GM18520 (cell line): ENCODE measurements at regions not wholly inside any gene's neighbourhood (a gene's known extent, or its start where the extent isn't known, plus 50 kb on each side); places are given as distances from the start of the nearest gene placed in this dataset.

ENCODE experiments used
- ATAC-seq: cut with Tn5 transposase; IDR thresholded peaks from one replicate; pipeline ENCODE4 v1.9.1; 2021; ENCODE audit not compliant: unreplicated experiment

DNA sequence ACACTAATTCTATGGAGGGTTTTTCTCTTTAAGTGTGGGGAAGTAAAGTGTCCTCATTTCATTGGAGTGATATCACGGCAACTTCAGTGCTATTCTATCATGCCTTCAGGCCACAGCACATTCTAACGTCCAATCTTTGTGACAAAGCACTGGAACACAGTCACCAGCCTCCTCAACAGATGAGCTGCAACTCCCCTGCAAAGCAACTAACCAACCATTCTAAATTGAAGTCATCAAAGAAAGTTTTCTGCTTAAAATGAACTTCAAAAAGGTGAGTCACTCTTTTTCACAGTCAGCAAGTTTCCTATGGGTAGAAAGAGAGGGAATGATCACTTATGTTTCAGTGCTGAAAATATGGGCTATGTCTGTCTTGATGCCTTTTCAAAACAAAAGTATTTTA is 190.8 kb downstream of the ELAVL2 start:
- no peak for ATAC-seq

DNA sequence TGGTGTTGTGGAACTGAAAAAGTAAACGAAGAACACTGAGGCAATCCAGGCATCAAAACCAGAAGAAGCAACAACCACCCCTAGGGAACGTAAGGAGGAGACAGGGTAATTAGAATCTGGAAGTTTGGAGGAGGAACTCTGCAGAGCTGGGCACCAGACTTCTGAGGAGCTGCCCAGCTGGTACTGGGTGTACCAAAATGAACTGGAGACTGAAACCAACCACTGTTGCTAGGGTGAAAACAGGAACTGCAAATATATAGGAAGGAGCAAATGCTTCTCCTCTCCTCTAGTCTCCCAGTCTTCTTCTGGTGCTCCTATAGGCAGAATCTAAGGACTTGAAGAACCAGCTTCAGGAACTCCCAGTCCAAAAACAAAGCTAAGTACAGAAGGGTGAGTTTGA is 189.8 kb downstream of the ELAVL2 start:
- ATAC-seq = no peak

DNA sequence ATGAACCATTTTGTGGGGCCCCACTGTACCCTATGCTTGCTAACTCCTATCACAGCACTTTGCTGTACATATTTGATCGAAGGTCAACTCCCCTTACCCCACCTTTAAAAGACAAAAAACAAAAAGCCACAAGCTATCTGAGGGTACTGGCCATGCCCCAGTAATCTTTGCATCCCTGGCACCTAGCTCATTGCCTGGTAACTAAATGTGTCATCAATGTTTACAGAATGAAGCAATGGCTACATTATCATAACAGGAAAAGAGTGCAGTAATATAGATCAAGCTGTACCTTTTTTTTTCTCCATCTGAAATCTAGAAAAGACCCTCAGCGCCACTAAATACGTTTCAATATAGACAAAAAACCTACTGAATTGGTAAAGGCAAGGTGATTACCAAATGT is 188.0 kb downstream of the ELAVL2 start:
- ATAC-seq = no peak

DNA sequence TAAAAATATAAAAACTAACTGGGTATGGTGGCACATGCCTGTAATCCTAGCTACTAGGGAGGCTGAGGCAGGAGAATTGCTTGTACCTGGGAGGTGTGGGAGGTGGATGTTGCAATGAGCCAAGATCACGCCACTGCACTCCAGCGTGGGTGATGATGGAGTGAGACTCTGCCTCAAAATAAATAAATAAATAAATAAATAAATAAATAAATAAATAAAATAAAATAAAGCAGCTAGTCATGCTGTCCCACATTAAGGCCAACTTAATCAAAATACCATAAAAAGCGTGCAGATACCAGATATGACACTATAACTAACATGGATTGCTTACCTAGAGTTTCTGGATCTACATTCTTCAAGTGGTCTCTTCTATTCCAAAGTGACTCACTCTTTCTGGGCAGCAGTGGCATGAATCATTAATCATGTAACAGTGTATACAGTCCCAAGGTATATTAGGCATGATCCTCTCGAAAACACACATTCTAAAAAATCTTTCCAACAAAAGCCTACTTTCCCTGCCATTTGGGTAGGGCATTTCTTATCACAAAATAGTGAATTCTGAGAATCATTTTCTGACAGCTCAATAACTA is 187.1 kb downstream of the ELAVL2 start:
- ATAC-seq = no peak
